Fibroblast of lung (primary cell): ENCODE measurements at regions not wholly inside any gene's neighbourhood (a gene's known extent, or its start where the extent isn't known, plus 50 kb on each side); places are given as distances from the start of the nearest gene placed in this dataset.

Experiments
- DNase-seq, 2 donors: peaks; one replicate each; pipeline versions ENCODE4 v3.0.0 to v3.0.0-alpha.2; 2010; ENCODE audit warnings: low read depth in 2 of 2
- H2AFZ ChIP-seq: 2 replicates; pipeline ENCODE4 v1.5.1; 2012; ENCODE audit warnings: low read length, control low read depth, inconsistent platforms
- H3K27ac ChIP-seq: 2 replicates; pipeline ENCODE4 v1.5.1; 2011; ENCODE audit warnings: low read length, control low read depth; ENCODE audit not compliant: insufficient read depth
- H3K27me3 ChIP-seq: 2 replicates; pipeline ENCODE4 v1.5.1; 2011; ENCODE audit warnings: mild to moderate bottlenecking, low read length; ENCODE audit not compliant: control insufficient read depth, insufficient read depth
- H3K36me3 ChIP-seq: 2 replicates; pipeline ENCODE4 v1.5.1; 2011; ENCODE audit warnings: low read length; ENCODE audit not compliant: control insufficient read depth, insufficient read depth
- H3K4me1 ChIP-seq: 2 replicates; pipeline ENCODE4 v1.5.1; 2011; ENCODE audit warnings: low read length; ENCODE audit not compliant: control insufficient read depth, insufficient read depth; ENCODE audit errors: extremely low read depth
- H3K4me2 ChIP-seq: 2 replicates; pipeline ENCODE4 v1.5.1; 2011; ENCODE audit warnings: low read length, control low read depth; ENCODE audit not compliant: insufficient read depth; ENCODE audit errors: extremely low read depth
- H3K4me3 ChIP-seq, 4 experiments: fragments of 200-600 bp in 1 of 4; sonication (generic) in 1 of 4; replicated peaks in 1 of 4; 2 replicates each; pipeline ENCODE4 v1.5.1; 2011 to 2016; ENCODE audit warnings: low read length in 4 of 4, low read depth in 3 of 4, mild to moderate bottlenecking in 3 of 4, control low read depth in 2 of 4, inconsistent platforms in 1 of 4, mixed read lengths in 1 of 4; ENCODE audit not compliant: insufficient read depth in 1 of 4; ENCODE audit errors: control extremely low read depth in 1 of 4
- H3K79me2 ChIP-seq: 2 replicates; pipeline ENCODE4 v1.5.1; 2012; ENCODE audit warnings: mild to moderate bottlenecking, low read length, inconsistent platforms; ENCODE audit not compliant: control insufficient read depth, insufficient read depth
- H3K9ac ChIP-seq: 2 replicates; pipeline ENCODE4 v1.5.1; 2011; ENCODE audit warnings: mild to moderate bottlenecking, low read length, control low read depth; ENCODE audit not compliant: insufficient read depth
- H3K9me3 ChIP-seq: 2 replicates; pipeline ENCODE4 v1.5.1; 2012; ENCODE audit warnings: low read depth, low read length; ENCODE audit not compliant: control insufficient read depth, insufficient read depth
- H4K20me1 ChIP-seq: 2 replicates; pipeline ENCODE4 v1.5.1; 2011; ENCODE audit warnings: low read length; ENCODE audit not compliant: control insufficient read depth, insufficient read depth; ENCODE audit errors: extremely low read depth
- CTCF ChIP-seq, 2 donors: IDR thresholded peaks in 1 of 2; conservative IDR thresholded peaks in 1 of 2; 1 replicate in 1 of 2; 2 replicates in 1 of 2; pipeline ENCODE4 v1.5.1; 2011 to 2012; ENCODE audit warnings: low read length in 2 of 2, control low read depth in 1 of 2, inconsistent platforms in 1 of 2, low read depth in 1 of 2, mild to moderate bottlenecking in 1 of 2
- EZH2 ChIP-seq: IDR thresholded peaks from 2 replicates; pipeline ENCODE4 v1.5.1; 2012; ENCODE audit warnings: low read length, control low read depth, mild to moderate bottlenecking; ENCODE audit errors: missing control alignments

- no peak for TF ChIP-seq CTCF (conservative IDR thresholded peaks at IDR 0.05 in 1 of 2, IDR thresholded peaks at IDR 0.05 in 1 of 2; ENCODE audit: low read depth in 1 of 2, low read length in 2 of 2)
- TF ChIP-seq EZH2 = no peak
- Histone ChIP-seq H3K9ac (no peak overlapping the region), H3K79me2 (no peaks in the 10 kb centered on the region), H3K36me3 (no peaks in the 10 kb centered on the region), H3K27ac (no peak overlapping the region), H4K20me1 (no peaks in the 10 kb centered on the region), H3K27me3 (no peaks in the 10 kb centered on the region), H2AFZ (no peak overlapping the region), H3K4me2 (no peak overlapping the region), H3K9me3 (no peaks in the 10 kb centered on the region), H3K4me1 (no peaks in the 10 kb centered on the region), H3K4me3 (no peak overlapping the region)
- no peak for DNase-seq
Measured at GRCh38 chr4:1490011-1490653, 83.9 kb upstream of the NKX1-1 start.

GRCh38 chr4:1489639-1489995 lies 83.4 kb upstream of the NKX1-1 start:
- H2AFZ ChIP-seq = no peak overlapping the region
- H3K4me2 ChIP-seq = no peak overlapping the region
- no peaks in the 10 kb centered on the region for H3K9me3 ChIP-seq
- H3K4me1 ChIP-seq = no peaks in the 10 kb centered on the region
- H3K27ac ChIP-seq = no peak overlapping the region
- no peak overlapping the region for H3K9ac ChIP-seq
- no peak for DNase-seq
- H3K36me3 ChIP-seq = no peaks in the 10 kb centered on the region
- no peaks in the 10 kb centered on the region for H4K20me1 ChIP-seq
- no peak overlapping the region for H3K4me3 ChIP-seq
- TF ChIP-seq EZH2 (no peak), CTCF (conservative IDR thresholded peaks at IDR 0.05 in 1 of 2, IDR thresholded peaks at IDR 0.05 in 1 of 2; ENCODE audit: low read depth in 1 of 2, low read length in 2 of 2) (no peak)
- no peaks in the 10 kb centered on the region for H3K27me3 ChIP-seq
- no peaks in the 10 kb centered on the region for H3K79me2 ChIP-seq

GRCh38 chr4:1488831-1489638 lies 82.8 kb upstream of the NKX1-1 start:
- Histone ChIP-seq H3K79me2 (no peaks in the 10 kb centered on the region), H3K4me1 (no peaks in the 10 kb centered on the region), H3K9me3 (no peaks in the 10 kb centered on the region), H3K36me3 (no peaks in the 10 kb centered on the region), H3K27me3 (no peaks in the 10 kb centered on the region), H4K20me1 (no peaks in the 10 kb centered on the region), H2AFZ (no peak overlapping the region), H3K4me2 (no peak overlapping the region), H3K9ac (no peak overlapping the region), H3K4me3 (no peak overlapping the region), H3K27ac (no peak overlapping the region)
- TF ChIP-seq CTCF (conservative IDR thresholded peaks at IDR 0.05 in 1 of 2, IDR thresholded peaks at IDR 0.05 in 1 of 2; ENCODE audit: low read depth in 1 of 2, low read length in 2 of 2) (no peak), EZH2 (no peak)
- DNase-seq = no peak
